A673 (cell line): ENCODE measurements at regions not wholly inside any gene's neighbourhood (a gene's known extent, or its start where the extent isn't known, plus 50 kb on each side); places are given as distances from the start of the nearest gene placed in this dataset.

Experiments used
- BruUV-seq: library from RNA; stranded (reverse); fragments of 400-500 nt; replicated peaks from 2 replicates; lab custom pipeline; 2021; lab: Mats Ljungman, UMichigan
- CTCF ChIA-PET: fragments of 300-600 bp; sonication (Branson Sonifier 250); formaldehyde crosslinking; loops from one replicate; lab custom pipeline; 2022; ENCODE audit warnings: antibody characterized with exemption; lab: Charles Lee
- POLR2A ChIA-PET: fragments of 300-600 bp; sonication (Branson Sonifier 250); formaldehyde crosslinking; loops from one replicate; lab custom pipeline; 2022; ENCODE audit warnings: antibody characterized with exemption; ENCODE audit not compliant: low non-redundant PET; lab: Charles Lee
- DNase-seq: peaks from one replicate; pipeline ENCODE4 v3.0.0-alpha.2; 2015; ENCODE audit warnings: low spot score
- H3K27ac ChIP-seq: fragments of 200-600 bp; sonication (generic); 2 replicates; pipeline ENCODE4 v1.5.1; 2016; ENCODE audit warnings: mixed run types, low read depth, mild to moderate bottlenecking, mixed read lengths, antibody characterized with exemption, low read length; ENCODE audit not compliant: poor library complexity, severe bottlenecking
- H3K27me3 ChIP-seq: fragments of 200-600 bp; sonication (generic); replicated peaks from 2 replicates; pipeline ENCODE4 v1.6.1; 2017; ENCODE audit warnings: mixed run types, low read depth, mild to moderate bottlenecking, mixed read lengths, antibody characterized with exemption, low read length; ENCODE audit not compliant: insufficient read depth, poor library complexity
- H3K36me3 ChIP-seq: fragments of 200-600 bp; sonication (generic); 2 replicates; pipeline ENCODE4 v1.6.1; 2016; ENCODE audit warnings: mixed run types, mild to moderate bottlenecking, mixed read lengths, antibody characterized with exemption, low read length; ENCODE audit not compliant: insufficient read depth, poor library complexity, severe bottlenecking
- H3K4me1 ChIP-seq: fragments of 200-600 bp; sonication (generic); 2 replicates; pipeline ENCODE4 v1.6.1; 2017; ENCODE audit warnings: mixed run types, mild to moderate bottlenecking, mixed read lengths, antibody characterized with exemption, low read length; ENCODE audit not compliant: insufficient read depth, poor library complexity, severe bottlenecking
- H3K4me3 ChIP-seq: fragments of 200-600 bp; sonication (generic); 2 replicates; pipeline ENCODE4 v1.5.1; 2016; ENCODE audit warnings: low read depth, mixed run types, mild to moderate bottlenecking, mixed read lengths, low read length; ENCODE audit not compliant: poor library complexity, severe bottlenecking
- H3K9me3 ChIP-seq: fragments of 200-600 bp; sonication (generic); 2 replicates; pipeline ENCODE4 v1.6.1; 2016; ENCODE audit warnings: mixed run types, low read depth, mild to moderate bottlenecking, mixed read lengths, antibody characterized with exemption, low read length; ENCODE audit not compliant: poor library complexity, severe bottlenecking
- EZH2 ChIP-seq: fragments of 200-600 bp; sonication (generic); IDR thresholded peaks from 2 replicates; pipeline ENCODE4 v1.6.1; 2017; ENCODE audit warnings: borderline replicate concordance, low read depth, mild to moderate bottlenecking, mixed read lengths, antibody characterized with exemption, low read length; ENCODE audit not compliant: poor library complexity, severe bottlenecking
- intact Hi-C: fragments of 100-400 bp; cut with micrococcal nuclease; formaldehyde crosslinking; loops from one replicate; pipeline ENCODE4 v1.10.0; 2022; ENCODE audit not compliant: unreplicated experiment
- TF ChIP-seq, protein P1 (sequence below): fragments of 300-800, 200-600 bp; sonication (generic); conservative IDR thresholded peaks from 2 replicates; pipeline ENCODE4 v1.5.1; 2017; ENCODE audit warnings: low read depth, mild to moderate bottlenecking, antibody characterized with exemption, low read length, moderate library complexity, mixed read lengths

DNA sequence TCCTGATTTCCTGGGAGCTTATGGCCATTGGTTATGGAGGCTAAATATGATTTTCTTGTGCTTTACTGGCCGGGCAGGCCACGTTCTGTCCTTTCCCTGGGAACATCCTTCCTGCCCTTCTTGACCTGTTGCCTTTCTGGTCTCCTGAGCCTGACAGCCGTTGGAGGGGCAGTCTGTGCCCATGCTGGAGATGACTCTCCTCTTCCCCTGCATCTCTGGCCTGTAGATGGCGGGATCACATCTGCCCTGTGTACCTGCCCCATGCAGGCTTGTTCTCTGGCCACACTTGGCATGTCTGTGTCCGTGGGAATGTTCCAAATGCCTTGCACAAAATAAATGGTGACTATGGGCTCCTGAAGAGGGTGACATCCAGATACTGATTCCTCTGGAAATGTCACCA is 253.1 kb upstream of the IRX4 start:
- no TSS peak for BruUV-seq
- Histone ChIP-seq H3K36me3 (no peaks in the 10 kb centered on the region), H3K4me3 (no peak overlapping the region), H3K27me3 (peaks cover 4% of the 10 kb centered on the region), H3K9me3 (no peaks in the 10 kb centered on the region), H3K27ac (no peak overlapping the region), H3K4me1 (no peaks in the 10 kb centered on the region)
- TF ChIP-seq EZH2 = no peak
- TF ChIP-seq, protein P1, sequence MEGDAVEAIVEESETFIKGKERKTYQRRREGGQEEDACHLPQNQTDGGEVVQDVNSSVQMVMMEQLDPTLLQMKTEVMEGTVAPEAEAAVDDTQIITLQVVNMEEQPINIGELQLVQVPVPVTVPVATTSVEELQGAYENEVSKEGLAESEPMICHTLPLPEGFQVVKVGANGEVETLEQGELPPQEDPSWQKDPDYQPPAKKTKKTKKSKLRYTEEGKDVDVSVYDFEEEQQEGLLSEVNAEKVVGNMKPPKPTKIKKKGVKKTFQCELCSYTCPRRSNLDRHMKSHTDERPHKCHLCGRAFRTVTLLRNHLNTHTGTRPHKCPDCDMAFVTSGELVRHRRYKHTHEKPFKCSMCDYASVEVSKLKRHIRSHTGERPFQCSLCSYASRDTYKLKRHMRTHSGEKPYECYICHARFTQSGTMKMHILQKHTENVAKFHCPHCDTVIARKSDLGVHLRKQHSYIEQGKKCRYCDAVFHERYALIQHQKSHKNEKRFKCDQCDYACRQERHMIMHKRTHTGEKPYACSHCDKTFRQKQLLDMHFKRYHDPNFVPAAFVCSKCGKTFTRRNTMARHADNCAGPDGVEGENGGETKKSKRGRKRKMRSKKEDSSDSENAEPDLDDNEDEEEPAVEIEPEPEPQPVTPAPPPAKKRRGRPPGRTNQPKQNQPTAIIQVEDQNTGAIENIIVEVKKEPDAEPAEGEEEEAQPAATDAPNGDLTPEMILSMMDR = no peak
- intact Hi-C loops = no loop called here
- ChIA-PET POLR2A (no interaction called here), CTCF (no interaction called here)
- DNase-seq = no peak

DNA sequence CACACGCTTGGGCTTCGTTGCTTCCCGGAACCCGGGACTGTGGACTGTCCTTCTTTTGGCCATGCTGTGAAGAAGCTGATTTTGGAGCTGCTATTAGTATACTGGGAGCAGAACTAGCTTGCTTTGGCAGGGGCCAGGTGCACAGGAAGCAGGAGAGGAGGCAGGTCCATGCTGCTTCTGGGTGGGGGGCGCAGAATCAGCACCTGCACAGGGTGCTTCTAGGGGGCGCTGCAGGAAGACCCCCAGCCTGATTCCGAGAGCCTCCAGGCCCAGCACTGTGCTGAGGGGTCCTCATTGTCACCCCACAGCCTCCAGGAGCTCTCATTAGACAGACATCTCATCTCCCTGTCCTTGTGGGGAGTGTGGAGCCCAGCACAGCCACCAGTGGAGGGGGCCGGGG is 252.6 kb upstream of the IRX4 start:
- no TSS peak for BruUV-seq
- no peak for DNase-seq
- Histone ChIP-seq H3K9me3 (no peaks in the 10 kb centered on the region), H3K27me3 (no peaks in the 10 kb centered on the region), H3K36me3 (no peaks in the 10 kb centered on the region), H3K4me1 (no peaks in the 10 kb centered on the region), H3K4me3 (no peak overlapping the region), H3K27ac (no peak overlapping the region)
- intact Hi-C loops = no loop called here
- CTCF ChIA-PET = no interaction called here
- TF ChIP-seq, protein P1 = no peak
- TF ChIP-seq EZH2 = no peak
- POLR2A ChIA-PET = no interaction called here

DNA sequence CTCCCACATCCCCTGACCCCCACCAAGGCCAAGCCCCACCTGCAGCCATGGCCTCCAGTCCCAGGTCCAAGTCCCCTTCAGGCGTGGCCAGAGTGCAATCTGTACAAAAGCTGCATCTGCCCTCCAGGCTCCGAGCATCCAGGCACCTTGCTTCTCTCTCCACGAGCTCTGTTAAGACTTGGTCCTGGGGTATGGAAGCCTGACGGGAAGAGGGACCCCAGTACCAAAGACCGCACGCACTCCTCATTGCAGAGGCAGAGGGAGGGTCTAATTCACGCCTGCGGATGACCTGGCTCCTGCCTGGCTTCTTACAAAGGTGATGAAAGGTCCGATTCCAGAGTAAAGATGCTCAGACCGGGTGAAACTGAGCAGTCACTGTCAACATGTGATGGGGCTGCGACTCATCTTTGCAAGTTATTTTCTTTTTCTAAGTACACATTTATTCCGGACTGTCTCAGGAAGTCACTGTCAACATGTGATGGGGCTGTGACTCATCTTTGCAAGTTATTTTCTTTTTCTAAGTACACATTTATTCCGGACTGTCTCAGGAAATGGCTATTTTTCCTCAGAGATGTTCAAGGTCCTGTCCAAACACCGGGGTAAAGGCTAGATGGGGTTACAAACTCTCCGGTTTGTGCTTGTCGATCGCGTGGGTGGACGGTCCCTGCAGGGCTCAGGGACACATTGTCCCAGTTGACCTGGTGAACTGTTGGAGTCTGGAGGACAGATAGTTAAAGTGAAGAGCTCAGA is 252.0 kb upstream of the IRX4 start:
- POLR2A ChIA-PET = no interaction called here
- Histone ChIP-seq H3K4me1 (no peaks in the 10 kb centered on the region), H3K4me3 (no peak overlapping the region), H3K9me3 (no peaks in the 10 kb centered on the region), H3K27ac (no peak overlapping the region), H3K27me3 (peaks cover 4% of the 10 kb centered on the region), H3K36me3 (no peaks in the 10 kb centered on the region)
- DNase-seq = no peak
- CTCF ChIA-PET = no interaction called here
- BruUV-seq = no TSS peak
- intact Hi-C loops = no loop called here
- TF ChIP-seq, protein P1 = no peak
- TF ChIP-seq EZH2 = no peak
